Kidney (tissue), 13 donors: ENCODE measurements at regions not wholly inside any gene's neighbourhood (a gene's known extent, or its start where the extent isn't known, plus 50 kb on each side); places are given as distances from the start of the nearest gene placed in this dataset.

ENCODE experiments used
- DNase-seq, 5 donors: peaks; one replicate each; pipeline ENCODE4 v3.0.0-alpha.2; 2013 to 2020
- FAIRE-seq: peaks from 2 replicates; lab custom pipeline; 2012; peaks lifted over from hg19 to GRCh38; lab: Jason Lieb, UNC
- H3K27ac ChIP-seq, 2 donors: one replicate each; pipeline ENCODE4 v1.7.0; 2013; ENCODE audit warnings: low read depth in 2 of 2, low read length in 2 of 2, inconsistent platforms in 1 of 2
- H3K27me3 ChIP-seq: one replicate; pipeline ENCODE4 v1.7.1; 2013; ENCODE audit warnings: low read length, inconsistent platforms; ENCODE audit not compliant: control insufficient read depth, insufficient read depth
- H3K36me3 ChIP-seq, 3 donors: one replicate each; pipeline versions ENCODE4 v1.7.0 to v1.7.1; 2013; ENCODE audit warnings: low read length in 3 of 3, control low read depth in 1 of 3, inconsistent platforms in 1 of 3; ENCODE audit not compliant: insufficient read depth in 3 of 3, control insufficient read depth in 2 of 3
- H3K4me1 ChIP-seq, 3 donors: one replicate each; pipeline versions ENCODE4 v1.7.0 to v1.7.1; 2013; ENCODE audit warnings: low read length in 3 of 3, inconsistent platforms in 1 of 3, low read depth in 1 of 3; ENCODE audit not compliant: control insufficient read depth in 2 of 3, insufficient read depth in 2 of 3
- H3K4me3 ChIP-seq, 3 donors: one replicate each; pipeline versions ENCODE4 v1.7.0 to v1.8.1; 2013; ENCODE audit warnings: low read length in 3 of 3, control low read depth in 1 of 3, inconsistent platforms in 1 of 3
- H3K9ac ChIP-seq, 3 donors: one replicate each; pipeline versions ENCODE4 v1.7.0 to v1.7.1; 2013; ENCODE audit warnings: low read length in 3 of 3, control low read depth in 1 of 3, inconsistent platforms in 1 of 3
- H3K9me3 ChIP-seq, 3 donors: one replicate each; pipeline versions ENCODE4 v1.7.0 to v1.7.1; 2013; ENCODE audit warnings: low read length in 3 of 3, control low read depth in 1 of 3, inconsistent platforms in 1 of 3; ENCODE audit not compliant: control insufficient read depth in 2 of 3, insufficient read depth in 1 of 3
- CTCF ChIP-seq: IDR thresholded peaks from 3 replicates; pipeline ENCODE4 v1.5.1; 2012; ENCODE audit warnings: mild to moderate bottlenecking, moderate library complexity, borderline replicate concordance; ENCODE audit not compliant: insufficient read depth; ENCODE audit errors: extremely low read depth
- intact Hi-C: fragments of 100-400 bp; cut with DNase I; formaldehyde crosslinking; loops from one replicate; pipeline ENCODE4 v1.11.1; 2022
- donor health status: control.
- donor health status: control.
- donor health status: control.
- donor health status: control.
- donor health status: control.
- donor health status: DM: yes; HTN: yes; CAD: no.
- donor health status: Normal renal cell carcinoma (clear cell type).

- H3K4me3 ChIP-seq = no peak overlapping the region
Observed at GRCh38 chrY:16895396-16895795, 984.6 kb downstream of the CDY2B start.

GRCh38 chrY:16887116-16887515 lies 992.9 kb downstream of the CDY2B start:
- no peak for FAIRE-seq
- no peak for TF ChIP-seq CTCF

More at GRCh38 chrY:16895396-16895795, 984.6 kb downstream of the CDY2B start:
- no peaks in the 10 kb centered on the region for H3K27me3 ChIP-seq
- DNase-seq (no peak), FAIRE-seq (no peak)
- H3K36me3 ChIP-seq = no peaks in the 10 kb centered on the region
- intact Hi-C loops = no loop called here
- H3K27ac ChIP-seq = no peak overlapping the region
- no peaks in the 10 kb centered on the region for H3K9me3 ChIP-seq
- no peaks in the 10 kb centered on the region for H3K4me1 ChIP-seq
- no peak for TF ChIP-seq CTCF
- H3K9ac ChIP-seq = no peak overlapping the region

GRCh38 chrY:16860676-16861075 lies 1019.3 kb downstream of the CDY2B start:
- Histone ChIP-seq H3K4me3 (no peak overlapping the region), H3K4me1 (no peaks in the 10 kb centered on the region), H3K9me3 (no peaks in the 10 kb centered on the region), H3K9ac (no peak overlapping the region), H3K36me3 (no peaks in the 10 kb centered on the region), H3K27me3 (no peaks in the 10 kb centered on the region), H3K27ac (no peak overlapping the region)
- no peak for DNase-seq
- no peak for TF ChIP-seq CTCF
- FAIRE-seq = no peak
- intact Hi-C loops = no loop called here

More at GRCh38 chrY:16887116-16887515, 992.9 kb downstream of the CDY2B start:
- Histone ChIP-seq H3K4me1 (no peaks in the 10 kb centered on the region), H3K9me3 (no peaks in the 10 kb centered on the region), H3K9ac (no peak overlapping the region), H3K27me3 (no peaks in the 10 kb centered on the region), H3K4me3 (no peak overlapping the region), H3K27ac (no peak overlapping the region), H3K36me3 (no peaks in the 10 kb centered on the region)
- intact Hi-C loops = no loop called here
- DNase-seq = no peak

- intact Hi-C loops = no loop called here
Observed at GRCh38 chrY:16841534-16841933, 1038.5 kb downstream of the CDY2B start.

More at GRCh38 chrY:16841534-16841933, 1038.5 kb downstream of the CDY2B start:
- Histone ChIP-seq H3K27me3 (no peaks in the 10 kb centered on the region), H3K36me3 (no peaks in the 10 kb centered on the region), H3K4me1 (no peaks in the 10 kb centered on the region), H3K4me3 (no peak overlapping the region), H3K27ac (no peak overlapping the region), H3K9me3 (no peaks in the 10 kb centered on the region), H3K9ac (no peak overlapping the region)
- TF ChIP-seq CTCF = no peak
- FAIRE-seq (no peak), DNase-seq (peak in 1 of 5 donors; percentile 2)
